ENCODE measurements at regions not wholly inside any gene's neighbourhood (a gene's known extent, or its start where the extent isn't known, plus 50 kb on each side); places are given as distances from the start of the nearest gene placed in this dataset.

DNA sequence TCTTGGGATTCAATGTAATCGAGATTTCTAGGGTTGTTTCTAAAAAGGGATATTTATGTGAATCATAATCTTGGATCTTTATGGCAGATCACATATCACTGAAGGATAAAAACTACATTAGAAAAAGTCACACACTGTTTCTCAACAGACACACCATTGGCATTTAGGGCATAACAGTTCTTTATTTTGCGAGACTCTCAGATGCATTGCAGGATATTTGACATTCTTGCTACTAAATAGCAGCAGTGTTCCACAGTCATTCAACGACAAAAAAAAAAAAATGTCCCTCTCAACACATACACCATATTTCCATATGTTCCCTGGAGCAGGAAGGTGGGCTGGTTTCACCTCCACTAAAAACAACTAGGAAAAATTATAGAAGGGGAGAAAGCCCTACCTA, 243.4 kb upstream of the PCDH18 start:
- TF ChIP-seq POLR2A (IDR thresholded peaks at IDR 0.05): no peak
- TF ChIP-seq, protein P1, sequence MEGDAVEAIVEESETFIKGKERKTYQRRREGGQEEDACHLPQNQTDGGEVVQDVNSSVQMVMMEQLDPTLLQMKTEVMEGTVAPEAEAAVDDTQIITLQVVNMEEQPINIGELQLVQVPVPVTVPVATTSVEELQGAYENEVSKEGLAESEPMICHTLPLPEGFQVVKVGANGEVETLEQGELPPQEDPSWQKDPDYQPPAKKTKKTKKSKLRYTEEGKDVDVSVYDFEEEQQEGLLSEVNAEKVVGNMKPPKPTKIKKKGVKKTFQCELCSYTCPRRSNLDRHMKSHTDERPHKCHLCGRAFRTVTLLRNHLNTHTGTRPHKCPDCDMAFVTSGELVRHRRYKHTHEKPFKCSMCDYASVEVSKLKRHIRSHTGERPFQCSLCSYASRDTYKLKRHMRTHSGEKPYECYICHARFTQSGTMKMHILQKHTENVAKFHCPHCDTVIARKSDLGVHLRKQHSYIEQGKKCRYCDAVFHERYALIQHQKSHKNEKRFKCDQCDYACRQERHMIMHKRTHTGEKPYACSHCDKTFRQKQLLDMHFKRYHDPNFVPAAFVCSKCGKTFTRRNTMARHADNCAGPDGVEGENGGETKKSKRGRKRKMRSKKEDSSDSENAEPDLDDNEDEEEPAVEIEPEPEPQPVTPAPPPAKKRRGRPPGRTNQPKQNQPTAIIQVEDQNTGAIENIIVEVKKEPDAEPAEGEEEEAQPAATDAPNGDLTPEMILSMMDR (IDR thresholded peaks at IDR 0.05): no peak
